Duodenal mucosa (tissue), 2 donors: ENCODE measurements at regions not wholly inside any gene's neighbourhood (a gene's known extent, or its start where the extent isn't known, plus 50 kb on each side); places are given as distances from the start of the nearest gene placed in this dataset.

ENCODE experiments used
- H3K27ac ChIP-seq: one replicate; pipeline ENCODE4 v1.7.0; 2013; ENCODE audit warnings: low read depth, low read length
- H3K27me3 ChIP-seq, 2 donors: one replicate each; pipeline ENCODE4 v1.7.0; 2013; ENCODE audit warnings: low read length in 2 of 2, control low read depth in 1 of 2; ENCODE audit not compliant: insufficient read depth in 2 of 2, control insufficient read depth in 1 of 2
- H3K36me3 ChIP-seq, 2 donors: one replicate each; pipeline ENCODE4 v1.7.0; 2013; ENCODE audit warnings: low read length in 2 of 2, control low read depth in 1 of 2; ENCODE audit not compliant: insufficient read depth in 2 of 2, control insufficient read depth in 1 of 2
- H3K4me1 ChIP-seq, 2 donors: one replicate each; pipeline ENCODE4 v1.7.0; 2013; ENCODE audit warnings: low read length in 2 of 2, control low read depth in 1 of 2; ENCODE audit not compliant: insufficient read depth in 2 of 2, control insufficient read depth in 1 of 2
- H3K4me3 ChIP-seq, 2 donors: one replicate each; pipeline ENCODE4 v1.7.0; 2013; ENCODE audit warnings: low read length in 2 of 2, low read depth in 1 of 2
- H3K9ac ChIP-seq, 2 donors: one replicate each; pipeline ENCODE4 v1.7.0; 2013; ENCODE audit warnings: low read length in 2 of 2, low read depth in 1 of 2
- H3K9me3 ChIP-seq, 2 donors: one replicate each; pipeline ENCODE4 v1.7.0; 2013; ENCODE audit warnings: low read length in 2 of 2, control low read depth in 1 of 2; ENCODE audit not compliant: control insufficient read depth in 1 of 2

GRCh38 chr13:74066937-74067336, 67.3 kb downstream of the KLF12 start:
- Histone ChIP-seq H3K27ac (no peak overlapping the region), H3K27me3 (no peaks in the 10 kb centered on the region), H3K9me3 (no peaks in the 10 kb centered on the region), H3K4me3 (no peak overlapping the region), H3K4me1 (peaks cover 0 to 20% of the 10 kb centered on the region in 2 donors), H3K9ac (no peak overlapping the region), H3K36me3 (no peaks in the 10 kb centered on the region)

DNA sequence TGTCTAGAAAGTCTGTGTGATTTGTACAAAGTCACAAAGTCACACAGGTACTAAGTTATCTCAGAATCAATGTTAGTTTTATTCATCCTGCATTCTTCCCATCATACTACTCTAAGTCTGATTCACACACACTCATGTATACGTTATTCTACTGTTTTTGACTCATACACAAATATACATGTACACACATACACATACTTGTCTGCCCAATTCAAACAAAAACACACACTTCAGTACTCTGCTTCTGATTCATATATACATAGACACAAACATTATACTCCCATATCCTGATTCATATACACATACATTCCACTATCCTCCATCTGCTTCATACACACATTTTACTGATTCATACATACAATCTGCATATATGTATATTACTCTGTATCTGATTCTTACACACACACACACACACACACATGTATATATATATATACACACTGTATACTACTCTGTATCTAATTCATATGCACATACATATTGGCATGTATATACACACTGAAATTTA, 69.3 kb downstream of the KLF12 start:
- Histone ChIP-seq H3K4me3 (no peak overlapping the region), H3K27ac (no peak overlapping the region), H3K4me1 (peaks cover 0 to 20% of the 10 kb centered on the region in 2 donors), H3K36me3 (no peaks in the 10 kb centered on the region), H3K9ac (no peak overlapping the region), H3K9me3 (no peaks in the 10 kb centered on the region), H3K27me3 (no peaks in the 10 kb centered on the region)

DNA sequence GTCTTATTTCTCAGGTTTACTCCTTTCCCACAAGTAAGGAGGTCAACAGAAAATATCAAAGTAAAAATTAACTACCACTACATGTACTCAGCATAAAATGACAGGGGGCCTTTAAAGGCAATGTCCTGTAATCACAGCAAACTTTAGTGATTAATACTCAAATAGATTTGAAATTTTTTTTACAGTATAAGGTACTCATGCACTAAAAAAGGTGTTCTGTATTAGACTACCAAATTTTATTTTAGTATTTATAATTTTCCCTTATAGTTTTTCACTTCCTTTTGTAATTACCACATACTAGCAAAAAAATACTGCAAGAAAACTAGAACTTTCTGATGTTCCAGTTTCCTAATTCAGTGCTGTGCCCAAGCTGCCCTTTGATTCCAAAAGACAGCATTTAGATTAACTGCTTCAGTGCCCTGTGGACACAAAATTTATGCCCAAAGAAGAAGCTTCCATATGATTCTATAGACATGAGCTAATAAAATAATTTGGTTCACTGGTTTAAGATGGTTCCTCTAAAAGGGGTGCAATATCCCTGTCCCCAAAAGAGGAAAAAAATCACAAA, 70.6 kb downstream of the KLF12 start:
- Histone ChIP-seq H3K9ac (no peak overlapping the region), H3K27me3 (no peaks in the 10 kb centered on the region), H3K27ac (no peak overlapping the region), H3K4me3 (peak overlapping the region in 1 of 2 donors; percentile 47), H3K36me3 (no peaks in the 10 kb centered on the region), H3K9me3 (no peaks in the 10 kb centered on the region), H3K4me1 (peaks cover 0 to 20% of the 10 kb centered on the region in 2 donors)

DNA sequence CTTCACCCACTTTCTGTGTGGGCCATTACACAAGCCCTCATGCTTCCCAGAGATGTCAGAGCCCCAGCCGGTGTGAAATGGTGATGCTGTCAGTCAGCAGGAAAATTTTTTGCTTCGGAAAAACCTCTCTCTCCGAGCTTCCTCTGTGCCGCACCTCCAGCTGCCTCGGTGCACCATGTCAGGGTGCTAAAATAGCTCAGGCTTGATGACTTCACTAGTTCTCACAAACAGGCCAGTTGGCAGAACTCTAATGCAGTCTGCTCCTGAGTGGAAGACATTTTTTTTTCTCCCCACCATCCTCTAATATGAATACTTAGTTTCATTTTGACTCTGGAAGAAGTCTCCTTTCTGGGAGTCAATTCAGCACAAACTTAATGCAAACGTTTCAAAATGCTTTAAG, 71.3 kb downstream of the KLF12 start:
- Histone ChIP-seq H3K4me3 (peak overlapping the region in 1 of 2 donors; percentile 47), H3K27ac (peak overlapping the region; percentile 5), H3K9me3 (no peaks in the 10 kb centered on the region), H3K9ac (peak overlapping the region in 1 of 2 donors; percentile 6), H3K36me3 (no peaks in the 10 kb centered on the region), H3K27me3 (no peaks in the 10 kb centered on the region), H3K4me1 (peaks cover 0 to 20% of the 10 kb centered on the region in 2 donors)

DNA sequence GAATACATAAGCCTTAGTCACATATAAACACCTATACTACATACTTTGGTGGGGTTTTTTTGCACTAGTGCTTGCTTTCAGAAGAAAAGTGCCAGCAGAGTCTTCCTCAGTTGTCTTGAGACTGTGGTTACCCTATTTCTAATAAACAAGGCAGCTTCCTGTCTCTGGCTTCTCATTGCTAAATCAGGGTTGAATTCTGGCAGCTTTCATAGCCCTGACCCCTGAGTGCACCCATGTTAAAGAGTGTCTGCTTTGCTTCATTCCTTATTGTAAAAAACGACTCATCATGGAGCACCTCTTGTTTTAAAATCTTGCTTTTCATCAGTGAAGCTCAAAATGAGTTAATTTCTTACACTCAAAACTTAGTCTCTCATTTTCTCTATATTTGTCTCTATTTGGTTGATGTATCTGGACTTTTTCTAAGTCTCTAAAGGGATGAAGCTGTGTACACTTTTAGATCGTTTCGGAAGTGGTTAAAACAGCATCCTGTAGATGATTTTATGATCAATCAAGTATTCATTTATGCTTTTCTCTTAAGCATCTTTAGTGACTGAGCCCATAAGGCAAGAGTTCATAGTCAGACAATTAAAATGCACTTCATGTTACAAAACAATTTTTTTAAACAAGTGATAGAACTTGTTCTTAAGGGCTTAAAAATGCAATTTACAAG, 72.1 kb downstream of the KLF12 start:
- Histone ChIP-seq H3K36me3 (no peaks in the 10 kb centered on the region), H3K4me1 (peaks cover 0 to 20% of the 10 kb centered on the region in 2 donors), H3K9me3 (no peaks in the 10 kb centered on the region), H3K9ac (no peak overlapping the region), H3K27me3 (no peaks in the 10 kb centered on the region), H3K27ac (no peak overlapping the region), H3K4me3 (no peak overlapping the region)

- peaks cover 0 to 3% of the 10 kb centered on the region in 2 donors for H3K4me1 ChIP-seq
- H3K27me3 ChIP-seq: no peaks in the 10 kb centered on the region
- H3K36me3 ChIP-seq: no peaks in the 10 kb centered on the region
- H3K9me3 ChIP-seq: no peaks in the 10 kb centered on the region
- H3K9ac ChIP-seq: no peak overlapping the region
- H3K4me3 ChIP-seq: no peak overlapping the region
- H3K27ac ChIP-seq: no peak overlapping the region
Measured at GRCh38 chr13:74056801-74057542, 77.2 kb downstream of the KLF12 start.

- no peak overlapping the region for H3K9ac ChIP-seq
- H3K4me1 ChIP-seq: peaks cover 0 to 3% of the 10 kb centered on the region in 2 donors
Measured at GRCh38 chr13:74052402-74052928, 81.7 kb downstream of the KLF12 start.

GRCh38 chr13:74048756-74049155, 85.4 kb downstream of the KLF12 start:
- Histone ChIP-seq H3K9ac (no peak overlapping the region), H3K4me3 (no peak overlapping the region), H3K36me3 (no peaks in the 10 kb centered on the region), H3K9me3 (no peaks in the 10 kb centered on the region), H3K27me3 (no peaks in the 10 kb centered on the region), H3K27ac (no peak overlapping the region), H3K4me1 (no peaks in the 10 kb centered on the region)

More at GRCh38 chr13:74052402-74052928, 81.7 kb downstream of the KLF12 start:
- no peaks in the 10 kb centered on the region for H3K27me3 ChIP-seq
- no peak overlapping the region for H3K4me3 ChIP-seq
- H3K36me3 ChIP-seq: no peaks in the 10 kb centered on the region
- H3K9me3 ChIP-seq: no peaks in the 10 kb centered on the region
- no peak overlapping the region for H3K27ac ChIP-seq

GRCh38 chr13:74047931-74048600, 86.1 kb downstream of the KLF12 start:
- no peak overlapping the region for H3K9ac ChIP-seq
- H3K4me1 ChIP-seq: no peaks in the 10 kb centered on the region
- no peak overlapping the region for H3K4me3 ChIP-seq
- H3K27ac ChIP-seq: no peak overlapping the region
- no peaks in the 10 kb centered on the region for H3K36me3 ChIP-seq
- no peaks in the 10 kb centered on the region for H3K9me3 ChIP-seq
- H3K27me3 ChIP-seq: no peaks in the 10 kb centered on the region
